ENCODE measurements at regions not wholly inside any gene's neighbourhood (a gene's known extent, or its start where the extent isn't known, plus 50 kb on each side); places are given as distances from the start of the nearest gene placed in this dataset.
"Not testable (repeated sequence)": the region's sequence is repeated elsewhere in the genome, so short reads cannot be mapped to it uniquely, and the experiment has no call there.

DNA sequence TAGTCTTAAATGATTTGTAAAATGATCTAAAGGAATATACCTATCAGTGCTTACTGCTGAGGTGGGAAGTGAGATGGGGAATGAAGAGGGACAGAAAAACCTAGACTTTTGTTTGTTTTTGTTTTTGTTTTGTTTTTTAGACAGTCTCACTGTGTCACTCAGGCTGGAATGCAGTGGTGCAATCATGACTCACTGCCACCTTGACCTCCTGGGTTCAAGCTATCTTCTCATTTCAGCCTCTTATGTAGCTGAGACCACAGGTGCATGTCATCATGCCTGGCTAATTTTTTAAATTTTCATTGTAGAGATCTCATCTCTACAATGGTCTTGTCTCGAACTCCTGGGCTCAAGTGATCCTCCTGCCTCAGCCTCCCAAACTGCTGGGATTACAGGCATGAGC, 116.4 kb upstream of the SEM1 start:
- no peak for TF ChIP-seq CTCF (conservative IDR thresholded peaks at IDR 0.05; ENCODE audit: low read depth, low read length)

GRCh38 chr7:96827701-96828100, 118.1 kb upstream of the SEM1 start:
- H3K4me3 ChIP-seq (ENCODE audit: low read depth, low read length): no peak overlapping the region
- TF ChIP-seq CTCF (conservative IDR thresholded peaks at IDR 0.05; ENCODE audit: low read depth, low read length): no peak
- no peak for DNase-seq (ENCODE audit: low read depth)

More for the DNA sequence above, 116.4 kb upstream of the SEM1 start:
- DNase-seq (ENCODE audit: low read depth): no peak
- no peak overlapping the region for H3K4me3 ChIP-seq (ENCODE audit: low read depth, low read length)

DNA sequence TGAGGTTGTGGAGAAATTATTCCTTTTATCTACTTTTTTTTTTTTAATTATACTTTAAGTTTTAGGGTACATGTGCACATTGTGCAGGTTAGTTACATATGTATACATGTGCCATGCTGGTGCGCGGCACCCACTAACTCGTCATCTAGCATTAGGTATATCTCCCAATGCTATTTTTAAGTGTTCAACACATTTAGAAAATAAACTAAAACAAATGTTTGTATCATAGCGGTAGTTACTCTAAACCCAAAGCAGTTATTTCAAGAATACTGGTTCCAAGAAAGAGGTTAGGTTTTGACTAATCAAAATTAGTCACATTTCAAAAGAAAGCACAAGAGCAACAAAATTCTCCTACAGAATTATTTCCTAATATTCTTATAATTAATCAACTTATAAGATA, 119.5 kb upstream of the SEM1 start:
- H3K4me3 ChIP-seq (ENCODE audit: low read depth, low read length); DNase-seq (ENCODE audit: low read depth): not testable (repeated sequence)

- no peak for DNase-seq (ENCODE audit: low read depth)
- no peak overlapping the region for H3K4me3 ChIP-seq (ENCODE audit: low read depth, low read length)
- TF ChIP-seq CTCF (conservative IDR thresholded peaks at IDR 0.05; ENCODE audit: low read depth, low read length): no peak
These were observed 121.8 kb upstream of the SEM1 start for GRCh38 chr7:96831446-96831845.

DNA sequence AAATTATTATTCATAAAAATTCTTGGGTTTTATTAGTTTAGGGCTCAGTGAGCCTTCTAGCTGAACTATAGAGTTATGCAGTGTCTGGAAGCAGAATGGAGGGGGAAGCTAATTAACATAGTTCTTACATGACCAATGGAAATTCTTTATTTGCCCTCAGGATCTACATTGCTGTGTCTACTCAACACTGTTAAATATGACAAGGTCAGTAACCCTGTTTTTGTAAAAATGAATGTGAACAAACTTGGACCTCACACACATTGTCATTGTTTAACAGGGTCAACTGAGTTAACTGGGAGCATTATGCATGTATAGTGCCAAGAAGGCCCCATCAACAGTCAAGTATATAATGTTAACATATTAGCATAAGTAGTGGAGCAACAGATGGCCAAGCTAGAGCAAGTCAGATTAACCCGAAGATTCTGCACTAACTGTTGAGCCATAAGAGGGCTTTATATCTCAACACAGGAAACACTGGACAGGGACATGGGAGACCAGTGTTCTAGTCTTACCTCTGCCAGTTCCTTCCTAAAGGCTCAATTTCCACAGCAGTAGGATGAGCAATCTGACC, 122.5 kb upstream of the SEM1 start:
- DNase-seq (ENCODE audit: low read depth): no peak
- TF ChIP-seq CTCF (conservative IDR thresholded peaks at IDR 0.05; ENCODE audit: low read depth, low read length): no peak
- no peak overlapping the region for H3K4me3 ChIP-seq (ENCODE audit: low read depth, low read length)

DNA sequence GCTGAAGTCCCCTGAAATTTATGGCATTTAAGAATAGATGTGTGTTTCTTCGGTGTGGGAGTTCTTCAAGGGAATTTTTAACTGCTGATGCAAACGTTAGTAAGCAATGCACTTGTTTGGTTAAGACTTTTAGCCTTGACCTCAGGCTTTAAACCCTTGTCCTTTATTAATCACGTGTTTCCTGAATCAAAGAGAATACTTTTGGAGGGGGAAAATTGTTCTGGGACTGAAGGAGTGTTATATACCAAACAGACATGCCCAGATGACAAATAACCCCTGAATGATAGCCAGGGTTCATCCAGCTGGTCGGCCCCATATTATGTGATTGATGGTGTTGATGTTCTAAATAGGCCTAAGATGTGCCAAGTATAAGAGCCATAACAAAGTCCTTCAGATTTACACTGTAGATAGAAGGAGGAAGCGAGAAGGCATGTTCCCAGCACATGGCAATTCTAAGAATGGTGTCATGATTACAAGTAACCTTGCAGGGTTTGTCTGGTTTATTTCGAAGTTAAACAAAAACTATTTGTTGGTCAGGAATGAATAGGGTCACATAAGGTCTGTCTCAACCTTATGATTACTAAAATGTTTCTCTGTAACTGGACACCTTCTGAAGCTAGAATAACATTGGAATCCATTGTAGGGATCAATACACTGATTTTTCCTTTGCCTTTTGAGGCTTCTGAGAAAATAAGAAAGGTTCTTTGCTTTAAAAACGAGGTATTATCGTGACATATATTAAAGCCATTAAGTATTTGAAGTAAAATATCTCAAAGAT, 124.2 kb upstream of the SEM1 start:
- TF ChIP-seq CTCF (conservative IDR thresholded peaks at IDR 0.05; ENCODE audit: low read depth, low read length): no peak
- DNase-seq (ENCODE audit: low read depth): no peak
- H3K4me3 ChIP-seq (ENCODE audit: low read depth, low read length): no peak overlapping the region

DNA sequence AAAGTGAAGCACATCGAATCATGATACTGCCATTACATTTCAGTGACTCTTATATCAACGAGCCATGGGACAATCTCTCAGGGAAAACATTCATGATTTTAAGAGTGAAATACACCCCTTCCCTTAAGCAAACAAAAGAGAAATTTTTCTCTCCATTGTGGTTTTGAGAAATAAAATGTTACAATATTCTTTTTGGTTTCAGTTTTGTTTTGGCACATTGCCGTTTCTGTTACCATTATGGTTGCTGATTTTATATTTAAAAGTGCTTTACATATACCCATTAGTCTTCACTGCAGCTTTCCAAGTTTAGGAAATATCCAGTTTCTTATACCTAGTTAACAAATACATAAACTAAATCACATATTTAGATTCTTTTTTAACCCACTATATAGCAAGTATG, 126.8 kb upstream of the SEM1 start:
- TF ChIP-seq CTCF (conservative IDR thresholded peaks at IDR 0.05; ENCODE audit: low read depth, low read length): no peak
- DNase-seq (ENCODE audit: low read depth): no peak
- H3K4me3 ChIP-seq (ENCODE audit: low read depth, low read length): no peak overlapping the region
